Esophagus (tissue), 2 donors: ENCODE measurements at regions not wholly inside any gene's neighbourhood (a gene's known extent, or its start where the extent isn't known, plus 50 kb on each side); places are given as distances from the start of the nearest gene placed in this dataset.

Source experiments
- H3K27ac ChIP-seq, 2 donors: one replicate each; pipeline ENCODE4 v1.5.1; 2013; ENCODE audit warnings: low read depth in 2 of 2, mild to moderate bottlenecking in 2 of 2, inconsistent platforms in 1 of 2, low read length in 1 of 2, moderate library complexity in 1 of 2
- H3K27me3 ChIP-seq, 2 donors: one replicate each; pipeline ENCODE4 v1.6.1; 2013; ENCODE audit warnings: low read length in 2 of 2, control low read depth in 1 of 2, mild to moderate bottlenecking in 1 of 2; ENCODE audit not compliant: insufficient read depth in 2 of 2, control insufficient read depth in 1 of 2
- H3K36me3 ChIP-seq, 2 donors: one replicate each; pipeline ENCODE4 v1.6.1; 2013; ENCODE audit warnings: low read length in 1 of 2; ENCODE audit not compliant: control insufficient read depth in 2 of 2, insufficient read depth in 2 of 2
- H3K4me1 ChIP-seq, 2 donors: one replicate each; pipeline ENCODE4 v1.6.1; 2013; ENCODE audit warnings: low read length in 1 of 2; ENCODE audit not compliant: control insufficient read depth in 2 of 2, insufficient read depth in 2 of 2
- H3K4me3 ChIP-seq, 2 donors: one replicate each; pipeline ENCODE4 v1.5.1; 2013; ENCODE audit warnings: low read length in 2 of 2, mild to moderate bottlenecking in 2 of 2, low read depth in 1 of 2, moderate library complexity in 1 of 2
- H3K9me3 ChIP-seq, 2 donors: one replicate each; pipeline ENCODE4 v1.6.1; 2013; ENCODE audit warnings: mild to moderate bottlenecking in 2 of 2, low read depth in 1 of 2, low read length in 1 of 2, moderate library complexity in 1 of 2; ENCODE audit not compliant: control insufficient read depth in 2 of 2, insufficient read depth in 1 of 2
- WGBS, 2 donors: extraction: QIAGEN DNeasy Blood & Tissue Kit; methylation state at CpG; one replicate each; pipeline ENCODE4 v1.1.7; 2013; 5-methylcytosine and 5-hydroxymethylcytosine counted together
- donor health status: healthy with polysubstance abuse.
- donor health status: Bipolar disorder and iron deficiency.

GRCh38 chr11:134901542-134901941 is 489.5 kb upstream of the B3GAT1 start:
- H3K9me3 ChIP-seq: peaks cover 3 to 16% of the 10 kb centered on the region in 2 donors
- no peaks in the 10 kb centered on the region for H3K36me3 ChIP-seq
- H3K27ac ChIP-seq: no peak overlapping the region
- WGBS, 2 donors: 53 to 59% methylated on average over 7 of the region's 7 CpGs
- H3K4me3 ChIP-seq: no peak overlapping the region
- H3K27me3 ChIP-seq: no peaks in the 10 kb centered on the region
- peaks cover 0 to 3% of the 10 kb centered on the region in 2 donors for H3K4me1 ChIP-seq

DNA sequence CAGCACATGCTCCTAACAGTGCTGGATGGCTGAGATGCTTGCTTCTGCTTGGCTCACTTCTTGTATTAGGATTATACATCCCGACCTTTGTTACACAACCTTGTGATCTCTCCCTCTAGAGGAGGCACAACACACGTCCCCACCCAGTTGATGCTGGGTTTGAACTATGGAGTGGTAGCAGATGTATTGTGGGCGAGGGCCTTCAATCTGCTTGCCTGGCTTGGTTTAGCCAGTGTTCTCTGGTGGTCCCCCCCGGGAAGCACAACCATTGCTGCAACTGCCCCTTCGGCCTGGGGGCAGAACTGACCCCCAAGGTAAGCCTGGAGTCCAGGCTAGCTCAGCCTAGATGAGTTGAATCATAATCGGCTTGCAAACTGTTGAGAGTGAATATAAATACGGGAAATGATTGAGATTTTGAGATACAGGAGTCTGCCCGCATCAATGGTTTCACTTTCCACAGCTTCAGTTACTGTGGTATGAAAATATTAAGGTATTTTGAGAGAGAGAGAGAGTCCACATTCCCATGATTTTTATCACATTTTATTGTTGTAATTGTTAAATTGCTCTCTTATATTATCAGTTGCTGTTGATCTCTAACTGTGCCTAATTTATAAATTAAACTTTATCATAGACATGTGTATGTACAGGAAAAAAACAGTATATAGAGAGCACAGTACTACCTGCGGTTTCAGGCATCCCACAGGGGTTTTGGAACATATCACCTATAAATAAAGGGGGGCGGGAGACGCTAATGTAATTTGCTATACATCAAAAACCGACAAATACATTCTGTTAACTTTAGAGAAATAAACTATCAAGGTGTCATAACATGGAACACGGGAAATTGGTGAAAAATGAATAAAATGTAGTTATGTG is 482.0 kb upstream of the B3GAT1 start:
- Histone ChIP-seq H3K27ac (no peak overlapping the region), H3K27me3 (peaks cover 0 to 3% of the 10 kb centered on the region in 2 donors), H3K4me1 (no peaks in the 10 kb centered on the region), H3K4me3 (no peak overlapping the region), H3K36me3 (no peaks in the 10 kb centered on the region), H3K9me3 (peaks cover 0 to 4% of the 10 kb centered on the region in 2 donors)
- 75 to 82% methylated on average over 13 of the region's 13 CpGs for WGBS, 2 donors

- Histone ChIP-seq H3K4me1 (no peaks in the 10 kb centered on the region), H3K27ac (no peak overlapping the region), H3K36me3 (no peaks in the 10 kb centered on the region), H3K9me3 (peaks cover 0 to 9% of the 10 kb centered on the region in 2 donors), H3K4me3 (no peak overlapping the region), H3K27me3 (peaks cover 0 to 3% of the 10 kb centered on the region in 2 donors)
- WGBS, 2 donors: 72% methylated on average over 5 of the region's 5 CpGs
Observed at GRCh38 chr11:134890446-134890845, 478.4 kb upstream of the B3GAT1 start.

GRCh38 chr11:134889832-134890231 is 477.8 kb upstream of the B3GAT1 start:
- H3K27me3 ChIP-seq: peaks cover 0 to 3% of the 10 kb centered on the region in 2 donors
- WGBS, 2 donors: 80% methylated on average over 6 of the region's 6 CpGs
- no peaks in the 10 kb centered on the region for H3K36me3 ChIP-seq
- no peaks in the 10 kb centered on the region for H3K4me1 ChIP-seq
- H3K4me3 ChIP-seq: no peak overlapping the region
- no peak overlapping the region for H3K27ac ChIP-seq
- H3K9me3 ChIP-seq: peaks cover 0 to 9% of the 10 kb centered on the region in 2 donors

DNA sequence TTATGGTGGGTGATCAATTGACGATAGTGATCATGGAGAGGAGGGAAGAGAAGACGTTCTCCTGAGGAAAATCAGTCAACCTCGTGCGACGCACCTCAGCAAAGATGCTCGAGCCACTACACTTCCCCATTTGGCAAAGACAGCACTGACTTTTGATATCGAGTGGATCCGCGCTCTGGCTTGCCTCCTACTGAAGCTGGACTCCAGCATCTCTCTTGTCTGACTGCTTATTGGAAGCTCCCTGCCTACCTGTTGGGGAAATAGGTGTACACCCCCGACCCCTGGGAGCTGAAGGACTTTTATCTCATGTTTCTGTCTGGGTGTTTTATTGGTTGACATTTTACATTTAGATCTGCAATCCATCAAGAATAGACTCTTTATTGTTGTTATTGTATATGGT is 476.8 kb upstream of the B3GAT1 start:
- Histone ChIP-seq H3K36me3 (no peaks in the 10 kb centered on the region), H3K4me3 (no peak overlapping the region), H3K27ac (no peak overlapping the region), H3K4me1 (no peaks in the 10 kb centered on the region), H3K27me3 (peaks cover 0 to 3% of the 10 kb centered on the region in 2 donors), H3K9me3 (peaks cover 0 to 9% of the 10 kb centered on the region in 2 donors)
- 82 to 87% methylated on average over 10 of the region's 10 CpGs for WGBS, 2 donors

DNA sequence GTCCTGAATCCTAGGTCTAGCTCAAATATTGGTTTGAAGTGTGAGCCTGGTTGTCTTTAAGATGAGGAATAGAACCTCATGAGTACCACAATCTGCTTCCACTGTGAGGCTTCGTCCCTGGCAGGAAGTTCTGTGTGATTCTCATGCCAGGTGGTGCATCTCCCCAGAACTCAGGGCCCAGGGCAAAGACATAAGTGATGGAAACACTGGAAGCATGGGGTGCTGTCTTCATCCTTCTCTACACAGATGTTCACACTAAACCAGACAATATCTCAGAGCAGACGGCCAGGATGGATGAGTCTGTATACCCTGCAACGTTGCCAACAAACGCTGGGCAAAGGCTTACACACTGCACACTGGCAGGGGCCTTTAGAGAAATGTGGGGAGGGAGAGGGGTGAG is 475.9 kb upstream of the B3GAT1 start:
- Histone ChIP-seq H3K9me3 (peaks cover 0 to 9% of the 10 kb centered on the region in 2 donors), H3K4me1 (no peaks in the 10 kb centered on the region), H3K36me3 (no peaks in the 10 kb centered on the region), H3K27me3 (peaks cover 0 to 3% of the 10 kb centered on the region in 2 donors), H3K4me3 (no peak overlapping the region), H3K27ac (no peak overlapping the region)
- 69 to 75% methylated on average over 4 of the region's 4 CpGs for WGBS, 2 donors

- WGBS, 2 donors: 57 to 60% methylated on average over 8 of the region's 8 CpGs
- Histone ChIP-seq H3K9me3 (peaks cover 0 to 9% of the 10 kb centered on the region in 2 donors), H3K36me3 (no peaks in the 10 kb centered on the region), H3K4me1 (no peaks in the 10 kb centered on the region), H3K27ac (no peak overlapping the region), H3K4me3 (no peak overlapping the region), H3K27me3 (no peaks in the 10 kb centered on the region)
Observed at GRCh38 chr11:134883484-134883883, 471.4 kb upstream of the B3GAT1 start.

- Histone ChIP-seq H3K36me3 (no peaks in the 10 kb centered on the region), H3K9me3 (peaks cover 0 to 6% of the 10 kb centered on the region in 2 donors), H3K4me1 (no peaks in the 10 kb centered on the region), H3K27me3 (no peaks in the 10 kb centered on the region), H3K4me3 (no peak overlapping the region), H3K27ac (no peak overlapping the region)
- 59 to 62% methylated on average over 13 of the region's 13 CpGs for WGBS, 2 donors
Observed at GRCh38 chr11:134882671-134883297, 470.7 kb upstream of the B3GAT1 start.

DNA sequence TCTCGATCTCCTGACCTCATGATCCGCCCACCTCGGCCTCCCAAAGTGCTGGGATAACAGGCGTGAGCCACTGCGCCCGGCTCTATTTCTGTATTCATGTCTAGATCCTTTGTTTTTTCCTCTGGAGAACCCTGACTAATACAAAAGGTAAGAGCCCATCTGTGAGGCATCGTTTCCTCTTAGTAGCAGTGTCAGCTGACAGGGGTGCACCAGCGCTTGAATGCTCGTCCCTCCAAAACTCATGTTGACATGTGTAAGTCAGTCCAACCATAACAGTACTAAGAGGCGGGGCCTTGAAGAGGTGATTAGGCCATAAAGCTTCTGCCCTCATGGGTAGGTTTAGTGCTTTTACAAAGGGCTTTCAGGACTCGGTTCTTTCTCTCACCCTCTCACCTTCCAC is 470.1 kb upstream of the B3GAT1 start:
- H3K27ac ChIP-seq: no peak overlapping the region
- WGBS, 2 donors: 75 to 84% methylated on average over 11 of the region's 11 CpGs
- peaks cover 0 to 6% of the 10 kb centered on the region in 2 donors for H3K9me3 ChIP-seq
- no peak overlapping the region for H3K4me3 ChIP-seq
- H3K36me3 ChIP-seq: no peaks in the 10 kb centered on the region
- no peaks in the 10 kb centered on the region for H3K4me1 ChIP-seq
- no peaks in the 10 kb centered on the region for H3K27me3 ChIP-seq
